GM12878 (cell line): ENCODE measurements at regions not wholly inside any gene's neighbourhood (a gene's known extent, or its start where the extent isn't known, plus 50 kb on each side); places are given as distances from the start of the nearest gene placed in this dataset.

Source experiments
- ATAC-seq: fragments of 200-7000 bp; cut with Tn5 transposase; 3 replicates; pipeline ENCODE4 v1.9.1; 2020; ENCODE audit warnings: mild to moderate bottlenecking, moderate library complexity
- BruUV-seq: library from RNA; stranded (reverse); fragments of 400-500 nt; replicated peaks from 2 replicates; lab custom pipeline; 2021; lab: Mats Ljungman, UMichigan
- CTCF ChIA-PET: fragments of 300-600 bp; sonication (Branson Sonifier 250); formaldehyde crosslinking; extraction: SDS; loops from one replicate; lab custom pipeline; 2021; ENCODE audit warnings: inconsistent platforms; lab: Yijun Ruan, JAX
- POLR2A ChIA-PET: fragments of 350-600 bp; formaldehyde crosslinking; extraction: SDS; loops from one replicate; lab custom pipeline; 2021; ENCODE audit warnings: inconsistent platforms; lab: Charles Lee
- RAD21 ChIA-PET: fragments of 300-600 bp; sonication (Branson Sonifier 250); formaldehyde crosslinking; loops from one replicate; lab custom pipeline; 2023; ENCODE audit warnings: antibody characterized with exemption; ENCODE audit not compliant: unreplicated experiment; lab: Charles Lee
- SMC1A ChIA-PET: fragments of 300-600 bp; sonication (Branson Sonifier 250); formaldehyde crosslinking; loops from one replicate; lab custom pipeline; 2023; ENCODE audit not compliant: unreplicated experiment, uncharacterized antibody; lab: Charles Lee
- DNase-seq: peaks from one replicate; pipeline ENCODE4 v3.0.0-alpha.2; 2011; ENCODE audit warnings: low read depth, low spot score
- FAIRE-seq: peaks from 3 replicates; lab custom pipeline; 2011; peaks lifted over from hg19 to GRCh38; lab: Jason Lieb, UNC
- H2AFZ ChIP-seq: 2 replicates; pipeline ENCODE4 v1.6.0; 2011; ENCODE audit warnings: low read depth, low read length, control low read depth; ENCODE audit not compliant: control insufficient read depth
- H3K27ac ChIP-seq: 2 replicates; pipeline ENCODE4 v1.5.1; 2011; ENCODE audit warnings: control low read depth; ENCODE audit not compliant: control insufficient read depth, insufficient read depth
- H3K27me3 ChIP-seq, 2 experiments: replicated peaks in 1 of 2; 2 replicates each; pipeline versions ENCODE4 v1.6.0 to v1.6.1; 2011; ENCODE audit warnings: low read length in 1 of 2; ENCODE audit not compliant: control insufficient read depth in 2 of 2, insufficient read depth in 2 of 2
- H3K36me3 ChIP-seq, 2 experiments: 2 replicates each; pipeline ENCODE4 v1.5.1; 2011; ENCODE audit warnings: low read length in 1 of 2; ENCODE audit not compliant: control insufficient read depth in 2 of 2, insufficient read depth in 2 of 2
- H3K4me1 ChIP-seq: 2 replicates; pipeline ENCODE4 v1.6.1; 2011; ENCODE audit warnings: mild to moderate bottlenecking, low read length, moderate library complexity, mixed read lengths; ENCODE audit not compliant: control insufficient read depth, insufficient read depth
- H3K4me2 ChIP-seq: 2 replicates; pipeline ENCODE4 v1.6.0; 2011; ENCODE audit warnings: control low read depth; ENCODE audit not compliant: control insufficient read depth, insufficient read depth
- H3K4me3 ChIP-seq: fragments of 200-600 bp; sonication (generic); 2 replicates; pipeline ENCODE4 v1.5.1; 2016
- H3K79me2 ChIP-seq: 2 replicates; pipeline ENCODE4 v1.6.0; 2011; ENCODE audit warnings: low read length; ENCODE audit not compliant: control insufficient read depth, insufficient read depth
- H3K9ac ChIP-seq: 2 replicates; pipeline ENCODE4 v1.8.0; 2011; ENCODE audit warnings: low read length, control low read depth, mixed read lengths; ENCODE audit not compliant: control insufficient read depth, insufficient read depth
- H3K9me3 ChIP-seq: replicated peaks from 3 replicates; pipeline ENCODE4 v1.5.1; 2011; ENCODE audit warnings: mild to moderate bottlenecking, low read length; ENCODE audit not compliant: control insufficient read depth, insufficient read depth
- H4K20me1 ChIP-seq: 2 replicates; pipeline ENCODE4 v1.6.0; 2011; ENCODE audit not compliant: control insufficient read depth, insufficient read depth
- CBX5 ChIP-seq: sonication (generic); IDR thresholded peaks from 2 replicates; pipeline ENCODE4 v1.6.1; 2016; ENCODE audit warnings: low read depth, moderate library complexity, mild to moderate bottlenecking, inconsistent platforms
- NR2C2 ChIP-seq: IDR thresholded peaks from 2 replicates; pipeline ENCODE4 v1.6.1; 2011; ENCODE audit warnings: borderline replicate concordance, low read depth; ENCODE audit not compliant: control insufficient read depth, insufficient read length
- RCOR1 ChIP-seq: conservative IDR thresholded peaks from 2 replicates; pipeline ENCODE4 v1.6.1; 2012; ENCODE audit warnings: low read depth, low read length, improper control_type of control experiment
- USF2 ChIP-seq: IDR thresholded peaks from 2 replicates; pipeline ENCODE4 v1.6.1; 2011; ENCODE audit warnings: low read depth, low read length, improper control_type of control experiment, borderline replicate concordance
- WGBS: methylation state at CpG from one replicate; pipeline ENCODE4 v1.1.6; 2016; ENCODE audit warnings: low lambda C conversion rate; ENCODE audit not compliant: insufficient replicate concordance, insufficient coverage; ENCODE audit errors: missing lambda C conversion rate; 5-methylcytosine and 5-hydroxymethylcytosine counted together
- in situ Hi-C: fragments of 300-500 bp; cut with MboI; formaldehyde crosslinking; loops from 9 replicates; pipeline ENCODE4 v1.14.3; 2018; ENCODE audit warnings: mixed read lengths
- intact Hi-C: fragments of 100-400 bp; cut with micrococcal nuclease; formaldehyde crosslinking; loops from one replicate; pipeline ENCODE4 v1.14.2; 2022; ENCODE audit not compliant: unreplicated experiment
- TF ChIP-seq, protein P1 (sequence below): fragments of 450-650 bp; IDR thresholded peaks from 2 replicates; pipeline ENCODE4 v1.6.1; 2018; ENCODE audit warnings: borderline replicate concordance, mild to moderate bottlenecking; ENCODE audit not compliant: partially characterized antibody

DNA sequence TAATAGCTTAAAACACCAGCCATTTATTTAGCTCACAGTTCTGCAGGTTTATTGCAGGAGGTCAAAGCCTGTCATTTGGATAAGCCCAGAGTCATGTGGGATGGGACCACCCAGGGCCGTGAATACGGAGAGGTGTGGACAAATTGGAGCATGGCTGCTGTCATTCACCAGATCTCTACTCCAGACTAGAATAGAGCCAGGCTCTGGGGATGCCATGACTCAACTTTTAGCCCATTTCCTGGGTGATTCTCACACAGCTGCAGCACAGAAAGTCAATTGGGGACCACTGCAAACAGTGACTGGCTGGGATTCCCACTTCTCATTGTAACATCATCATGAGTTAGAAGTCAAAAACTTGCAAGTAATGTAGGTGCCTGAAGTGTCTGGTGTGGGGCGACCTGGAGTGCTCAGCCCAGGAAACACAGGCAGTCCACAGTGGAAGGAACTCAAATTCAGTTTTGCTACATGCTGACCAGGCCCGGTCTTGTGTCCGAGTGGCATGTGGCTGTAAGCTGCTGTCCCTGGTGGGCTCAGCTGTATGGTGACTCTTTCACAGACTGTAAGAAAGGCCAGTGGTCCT lies 174.3 kb downstream of the SCP2D1 start (continued):
- TF ChIP-seq, protein P1, sequence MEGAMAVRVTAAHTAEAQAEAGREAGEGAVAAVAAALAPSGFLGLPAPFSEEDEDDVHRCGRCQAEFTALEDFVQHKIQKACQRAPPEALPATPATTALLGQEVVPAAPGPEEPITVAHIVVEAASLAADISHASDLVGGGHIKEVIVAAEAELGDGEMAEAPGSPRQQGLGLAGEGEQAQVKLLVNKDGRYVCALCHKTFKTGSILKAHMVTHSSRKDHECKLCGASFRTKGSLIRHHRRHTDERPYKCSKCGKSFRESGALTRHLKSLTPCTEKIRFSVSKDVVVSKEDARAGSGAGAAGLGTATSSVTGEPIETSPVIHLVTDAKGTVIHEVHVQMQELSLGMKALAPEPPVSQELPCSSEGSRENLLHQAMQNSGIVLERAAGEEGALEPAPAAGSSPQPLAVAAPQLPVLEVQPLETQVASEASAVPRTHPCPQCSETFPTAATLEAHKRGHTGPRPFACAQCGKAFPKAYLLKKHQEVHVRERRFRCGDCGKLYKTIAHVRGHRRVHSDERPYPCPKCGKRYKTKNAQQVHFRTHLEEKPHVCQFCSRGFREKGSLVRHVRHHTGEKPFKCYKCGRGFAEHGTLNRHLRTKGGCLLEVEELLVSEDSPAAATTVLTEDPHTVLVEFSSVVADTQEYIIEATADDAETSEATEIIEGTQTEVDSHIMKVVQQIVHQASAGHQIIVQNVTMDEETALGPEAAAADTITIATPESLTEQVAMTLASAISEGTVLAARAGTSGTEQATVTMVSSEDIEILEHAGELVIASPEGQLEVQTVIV: no peak

DNA sequence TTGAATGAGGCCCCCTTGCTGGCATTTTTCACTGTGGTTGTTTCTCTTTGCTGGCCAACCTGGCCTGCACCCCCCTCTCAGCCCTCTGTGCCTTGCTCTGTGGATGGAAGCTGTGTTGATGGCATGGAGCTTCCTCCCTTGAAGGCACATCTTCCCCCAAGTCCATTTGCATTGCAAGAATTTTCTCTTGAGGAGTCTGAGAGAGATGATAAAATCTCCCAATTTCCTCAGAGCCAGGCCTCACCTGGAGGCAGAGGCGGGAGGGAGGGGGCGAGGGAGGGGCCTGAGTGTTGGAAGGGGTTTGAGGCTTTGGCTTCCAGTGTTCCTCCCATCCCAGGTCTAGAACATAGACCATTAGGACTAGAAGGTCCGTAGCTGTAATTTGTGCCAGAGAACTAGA lies 175.1 kb downstream of the SCP2D1 start:
- no peak overlapping the region for H3K4me2 ChIP-seq
- H3K4me1 ChIP-seq: no peaks in the 10 kb centered on the region
- BruUV-seq: no TSS peak
- FAIRE-seq (no peak), DNase-seq (no peak), ATAC-seq (no peak)
- no peaks in the 10 kb centered on the region for H3K79me2 ChIP-seq
- H3K27me3 ChIP-seq: no peaks in the 10 kb centered on the region
- no peak overlapping the region for H2AFZ ChIP-seq
- H3K9ac ChIP-seq: no peak overlapping the region
- POLR2A ChIA-PET: no interaction called here
- no peaks in the 10 kb centered on the region for H3K9me3 ChIP-seq
- whole genome bisulfite sequencing: 0% methylated on average over 1 of the region's 3 CpGs
- H3K36me3 ChIP-seq: no peaks in the 10 kb centered on the region
- H4K20me1 ChIP-seq: no peaks in the 10 kb centered on the region
- TF ChIP-seq RCOR1 (no peak), CBX5 (no peak), USF2 (no peak), NR2C2 (no peak)
- no peak overlapping the region for H3K27ac ChIP-seq
- no peak overlapping the region for H3K4me3 ChIP-seq
- RAD21 ChIA-PET: no interaction called here
- CTCF ChIA-PET: no interaction called here
- in situ Hi-C loops: no loop called here
- intact Hi-C loops: no loop called here
- SMC1A ChIA-PET: no interaction called here
